NB4 (cell line): ENCODE measurements at regions not wholly inside any gene's neighbourhood (a gene's known extent, or its start where the extent isn't known, plus 50 kb on each side); places are given as distances from the start of the nearest gene placed in this dataset.

Experiments
- CTCF ChIP-seq: IDR thresholded peaks from one replicate; pipeline ENCODE4 v1.5.1; 2012; ENCODE audit warnings: low read depth, low read length
- MAX ChIP-seq: IDR thresholded peaks from 2 replicates; pipeline ENCODE4 v1.6.1; 2011; ENCODE audit warnings: low read depth, low read length
- MYC ChIP-seq: IDR thresholded peaks from 2 replicates; pipeline ENCODE4 v1.6.1; 2011; ENCODE audit warnings: low read depth, low read length
- POLR2A ChIP-seq: IDR thresholded peaks from 2 replicates; pipeline ENCODE4 v1.6.1; 2011; ENCODE audit warnings: mild to moderate bottlenecking; ENCODE audit not compliant: insufficient read length; ENCODE audit errors: extremely low read depth

- TF ChIP-seq MYC (no peak), MAX (no peak), CTCF (no peak), POLR2A (no peak)
These were observed 122.5 kb upstream of the SNRPN start for GRCh38 chr15:24832282-24832681.
